Liver (tissue), 3 donors: ENCODE measurements at regions not wholly inside any gene's neighbourhood (a gene's known extent, or its start where the extent isn't known, plus 50 kb on each side); places are given as distances from the start of the nearest gene placed in this dataset.

Experiments used
- ATF3 ChIP-seq: IDR thresholded peaks from 2 replicates; pipeline ENCODE4 v1.6.1; 2016; ENCODE audit warnings: antibody characterized with exemption
- CTCF ChIP-seq: fragments of 150-350 bp; IDR thresholded peaks from 2 replicates; pipeline ENCODE4 v1.5.1; 2017; ENCODE audit warnings: improper control_type of control experiment, low read depth, low read length; ENCODE audit not compliant: missing input control
- EGR1 ChIP-seq, 2 donors: IDR thresholded peaks; 2 replicates each; pipeline ENCODE4 v1.6.1; 2016 to 2018; ENCODE audit warnings: antibody characterized with exemption in 2 of 2, low read depth in 2 of 2
- FOXA1 ChIP-seq: IDR thresholded peaks from 2 replicates; pipeline ENCODE4 v1.6.1; 2016; ENCODE audit warnings: antibody characterized with exemption
- GABPA ChIP-seq, 2 donors: IDR thresholded peaks in 1 of 2; conservative IDR thresholded peaks in 1 of 2; 2 replicates each; pipeline ENCODE4 v1.6.1; 2016; ENCODE audit warnings: antibody characterized with exemption in 2 of 2, mild to moderate bottlenecking in 1 of 2, moderate library complexity in 1 of 2
- JUND ChIP-seq, 2 donors: IDR thresholded peaks; 2 replicates each; pipeline ENCODE4 v1.6.1; 2016; ENCODE audit warnings: antibody characterized with exemption in 2 of 2
- MAX ChIP-seq: IDR thresholded peaks from 2 replicates; pipeline ENCODE4 v1.6.1; 2016; ENCODE audit warnings: antibody characterized with exemption
- RAD21 ChIP-seq, 2 donors: IDR thresholded peaks; 2 replicates each; pipeline ENCODE4 v1.6.1; 2016; ENCODE audit warnings: antibody characterized with exemption in 2 of 2, mild to moderate bottlenecking in 2 of 2
- REST ChIP-seq: IDR thresholded peaks from 2 replicates; pipeline ENCODE4 v1.6.1; 2016; ENCODE audit warnings: antibody characterized with exemption, mild to moderate bottlenecking
- RXRA ChIP-seq, 2 donors: IDR thresholded peaks; 2 replicates each; pipeline ENCODE4 v1.6.1; 2017 to 2018; ENCODE audit warnings: antibody characterized with exemption in 2 of 2, mild to moderate bottlenecking in 1 of 2
- SP1 ChIP-seq: IDR thresholded peaks from 2 replicates; pipeline ENCODE4 v1.6.1; 2018; ENCODE audit warnings: antibody characterized with exemption, mild to moderate bottlenecking
- TAF1 ChIP-seq: conservative IDR thresholded peaks from 2 replicates; pipeline ENCODE4 v1.6.1; 2016; ENCODE audit warnings: antibody characterized with exemption, mild to moderate bottlenecking
- YY1 ChIP-seq: IDR thresholded peaks from 2 replicates; pipeline ENCODE4 v1.6.1; 2016; ENCODE audit warnings: antibody characterized with exemption, mild to moderate bottlenecking
- ZBTB33 ChIP-seq: IDR thresholded peaks from 2 replicates; pipeline ENCODE4 v1.6.1; 2016; ENCODE audit warnings: antibody characterized with exemption
- donor health status: healthy.
- donor health status: healthy.

- TF ChIP-seq CTCF (no peak), REST (no peak), YY1 (no peak), MAX (no peak), ZBTB33 (no peak), ATF3 (no peak), RXRA (IDR thresholded peaks at IDR 0.05) (no peak), TAF1 (no peak), EGR1 (IDR thresholded peaks at IDR 0.05; ENCODE audit: low read depth in 2 of 2) (no peak), RAD21 (IDR thresholded peaks at IDR 0.05) (no peak), FOXA1 (no peak), GABPA (IDR thresholded peaks at IDR 0.05 in 1 of 2, conservative IDR thresholded peaks at IDR 0.05 in 1 of 2) (no peak), JUND (IDR thresholded peaks at IDR 0.05) (no peak), SP1 (no peak)
These were observed 74.6 kb upstream of the SPOCK3 start for GRCh38 chr4:167308876-167309275.
